GM12872 (cell line): ENCODE measurements at regions not wholly inside any gene's neighbourhood (a gene's known extent, or its start where the extent isn't known, plus 50 kb on each side); places are given as distances from the start of the nearest gene placed in this dataset.

Experiments used
- TF ChIP-seq, protein P1 (sequence below): IDR thresholded peaks from 3 replicates; pipeline ENCODE4 v1.5.1; 2011; ENCODE audit warnings: low read depth, mild to moderate bottlenecking, low read length, moderate library complexity; ENCODE audit not compliant: insufficient read depth

DNA sequence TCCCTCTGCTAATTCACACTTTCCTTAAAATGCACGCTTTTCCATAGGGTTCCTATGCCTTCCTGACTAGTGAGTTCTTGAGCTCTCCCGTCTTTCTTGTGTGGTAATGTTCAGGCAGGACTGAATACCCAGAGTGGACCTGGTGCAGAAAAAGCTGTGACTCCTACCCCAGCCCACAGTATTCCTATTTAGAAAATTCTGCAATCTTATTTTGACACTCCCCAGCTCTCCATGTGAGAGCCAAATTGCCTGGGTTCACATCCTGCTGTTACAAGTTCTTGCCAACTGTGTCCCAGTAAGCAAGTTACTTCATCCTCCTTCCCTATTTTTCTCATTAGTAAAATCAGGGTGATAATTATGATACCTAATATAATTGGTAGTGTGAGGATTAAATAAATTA lies 290.8 kb upstream of the SLCO3A1 start:
- TF ChIP-seq, protein P1, sequence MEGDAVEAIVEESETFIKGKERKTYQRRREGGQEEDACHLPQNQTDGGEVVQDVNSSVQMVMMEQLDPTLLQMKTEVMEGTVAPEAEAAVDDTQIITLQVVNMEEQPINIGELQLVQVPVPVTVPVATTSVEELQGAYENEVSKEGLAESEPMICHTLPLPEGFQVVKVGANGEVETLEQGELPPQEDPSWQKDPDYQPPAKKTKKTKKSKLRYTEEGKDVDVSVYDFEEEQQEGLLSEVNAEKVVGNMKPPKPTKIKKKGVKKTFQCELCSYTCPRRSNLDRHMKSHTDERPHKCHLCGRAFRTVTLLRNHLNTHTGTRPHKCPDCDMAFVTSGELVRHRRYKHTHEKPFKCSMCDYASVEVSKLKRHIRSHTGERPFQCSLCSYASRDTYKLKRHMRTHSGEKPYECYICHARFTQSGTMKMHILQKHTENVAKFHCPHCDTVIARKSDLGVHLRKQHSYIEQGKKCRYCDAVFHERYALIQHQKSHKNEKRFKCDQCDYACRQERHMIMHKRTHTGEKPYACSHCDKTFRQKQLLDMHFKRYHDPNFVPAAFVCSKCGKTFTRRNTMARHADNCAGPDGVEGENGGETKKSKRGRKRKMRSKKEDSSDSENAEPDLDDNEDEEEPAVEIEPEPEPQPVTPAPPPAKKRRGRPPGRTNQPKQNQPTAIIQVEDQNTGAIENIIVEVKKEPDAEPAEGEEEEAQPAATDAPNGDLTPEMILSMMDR: no peak

- TF ChIP-seq, protein P1: no peak
Observed at GRCh38 chr15:91564631-91565030, 288.9 kb upstream of the SLCO3A1 start.

- TF ChIP-seq, protein P1: no peak
Observed at GRCh38 chr15:91566141-91566540, 287.4 kb upstream of the SLCO3A1 start.

DNA sequence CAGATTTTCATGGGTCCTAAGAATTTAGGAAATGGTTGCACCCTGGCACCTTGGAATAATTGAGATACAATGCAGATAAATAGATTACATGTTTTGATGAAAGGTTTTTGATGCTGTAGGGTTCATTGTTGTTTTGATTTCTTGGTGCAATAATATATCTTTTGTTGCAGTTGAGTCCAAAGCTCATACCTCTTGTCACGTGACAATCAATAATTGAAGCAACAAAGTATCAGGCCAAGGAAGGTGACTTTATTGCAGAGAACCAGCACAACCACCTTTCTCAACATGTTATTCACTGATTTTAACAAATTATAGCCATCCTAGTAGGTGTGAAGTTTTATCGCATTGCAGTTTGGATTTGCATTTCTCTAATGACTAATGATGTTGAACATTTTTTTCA lies 285.5 kb upstream of the SLCO3A1 start:
- TF ChIP-seq, protein P1: no peak

DNA sequence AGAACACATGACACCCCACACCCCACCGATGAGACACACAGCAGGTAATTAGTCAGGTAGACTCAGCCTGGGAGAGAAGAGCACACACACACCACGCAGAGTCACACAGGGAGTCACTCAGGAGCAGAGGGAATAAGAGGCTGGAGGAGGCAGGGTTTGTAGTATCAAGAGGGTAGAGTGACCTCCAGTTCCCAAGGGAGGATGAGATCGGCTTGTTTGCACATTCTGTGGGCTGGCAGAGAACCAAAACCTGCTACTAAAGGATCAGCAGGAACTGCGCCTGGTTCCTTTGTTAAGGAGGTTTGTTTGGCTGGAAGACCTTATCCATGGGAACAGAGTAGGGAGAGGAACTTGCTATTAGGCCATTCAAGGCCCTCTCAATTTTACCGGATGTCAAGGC lies 281.4 kb upstream of the SLCO3A1 start:
- TF ChIP-seq, protein P1: no peak

- TF ChIP-seq, protein P1: no peak
Observed at GRCh38 chr15:91576096-91576495, 277.4 kb upstream of the SLCO3A1 start.

- TF ChIP-seq, protein P1: no peak
Observed at GRCh38 chr15:91578511-91578910, 275.0 kb upstream of the SLCO3A1 start.

GRCh38 chr15:91584895-91585294 lies 268.6 kb upstream of the SLCO3A1 start:
- TF ChIP-seq, protein P1: no peak
